Nephron progenitor cell (in vitro differentiated cells): ENCODE measurements at regions not wholly inside any gene's neighbourhood (a gene's known extent, or its start where the extent isn't known, plus 50 kb on each side); places are given as distances from the start of the nearest gene placed in this dataset.
"Not testable (repeated sequence)": the region's sequence is repeated elsewhere in the genome, so short reads cannot be mapped to it uniquely, and the experiment has no call there.

Experiments used
- DNase-seq: peaks from one replicate; pipeline ENCODE4 v3.0.0; 2021
- H3K27ac Mint-ChIP-seq: 2 replicates; pipeline ENCODE4 v1.8.0; 2021; ENCODE audit warnings: mild to moderate bottlenecking, moderate library complexity, mixed read lengths
- H3K27me3 Mint-ChIP-seq: 2 replicates; pipeline ENCODE4 v1.8.0; 2021; ENCODE audit warnings: mild to moderate bottlenecking, low read depth, mixed read lengths; ENCODE audit not compliant: poor library complexity
- H3K36me3 Mint-ChIP-seq: 2 replicates; pipeline ENCODE4 v1.8.0; 2021; ENCODE audit warnings: low read depth, mixed read lengths
- H3K4me1 Mint-ChIP-seq: 2 replicates; pipeline ENCODE4 v1.8.0; 2021; ENCODE audit warnings: mixed read lengths
- H3K4me3 Mint-ChIP-seq: 2 replicates; pipeline ENCODE4 v1.8.0; 2021; ENCODE audit warnings: mild to moderate bottlenecking, moderate library complexity, mixed read lengths
- H3K9me3 Mint-ChIP-seq: 2 replicates; pipeline ENCODE4 v1.8.0; 2021; ENCODE audit warnings: mild to moderate bottlenecking, moderate library complexity, mixed read lengths
- TF ChIP-seq, protein P1 (sequence below): fragments of 200-600 bp; sonication (generic); IDR thresholded peaks from 2 replicates; pipeline ENCODE4 v1.5.0; 2021; ENCODE audit warnings: antibody characterized with exemption

DNA sequence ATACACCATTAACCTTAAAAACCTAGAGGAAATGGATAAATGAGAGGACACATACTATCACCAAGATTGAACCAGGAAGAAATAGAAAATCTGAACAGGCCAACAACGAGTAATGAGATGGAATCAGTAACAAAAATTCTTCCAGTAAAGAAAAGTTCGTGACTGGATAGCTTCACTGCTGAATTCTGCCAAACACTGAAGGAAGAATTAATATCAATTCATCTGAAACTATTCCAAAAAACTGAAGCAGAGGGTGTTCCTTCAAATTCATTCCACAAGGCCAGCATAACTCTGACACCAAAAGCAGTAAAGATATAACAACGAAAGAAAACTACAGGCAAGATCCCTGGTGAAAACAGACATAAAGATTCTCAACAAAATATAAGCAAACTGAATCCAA is 195.8 kb upstream of the GPR149 start:
- TF ChIP-seq, protein P1, sequence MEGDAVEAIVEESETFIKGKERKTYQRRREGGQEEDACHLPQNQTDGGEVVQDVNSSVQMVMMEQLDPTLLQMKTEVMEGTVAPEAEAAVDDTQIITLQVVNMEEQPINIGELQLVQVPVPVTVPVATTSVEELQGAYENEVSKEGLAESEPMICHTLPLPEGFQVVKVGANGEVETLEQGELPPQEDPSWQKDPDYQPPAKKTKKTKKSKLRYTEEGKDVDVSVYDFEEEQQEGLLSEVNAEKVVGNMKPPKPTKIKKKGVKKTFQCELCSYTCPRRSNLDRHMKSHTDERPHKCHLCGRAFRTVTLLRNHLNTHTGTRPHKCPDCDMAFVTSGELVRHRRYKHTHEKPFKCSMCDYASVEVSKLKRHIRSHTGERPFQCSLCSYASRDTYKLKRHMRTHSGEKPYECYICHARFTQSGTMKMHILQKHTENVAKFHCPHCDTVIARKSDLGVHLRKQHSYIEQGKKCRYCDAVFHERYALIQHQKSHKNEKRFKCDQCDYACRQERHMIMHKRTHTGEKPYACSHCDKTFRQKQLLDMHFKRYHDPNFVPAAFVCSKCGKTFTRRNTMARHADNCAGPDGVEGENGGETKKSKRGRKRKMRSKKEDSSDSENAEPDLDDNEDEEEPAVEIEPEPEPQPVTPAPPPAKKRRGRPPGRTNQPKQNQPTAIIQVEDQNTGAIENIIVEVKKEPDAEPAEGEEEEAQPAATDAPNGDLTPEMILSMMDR: no peak
- H3K27me3 Mint-ChIP-seq: no peaks in the 10 kb centered on the region
- DNase-seq: no peak
- H3K36me3 Mint-ChIP-seq: no peaks in the 10 kb centered on the region
- no peaks in the 10 kb centered on the region for H3K4me1 Mint-ChIP-seq
- no peak overlapping the region for H3K27ac Mint-ChIP-seq
- no peak overlapping the region for H3K4me3 Mint-ChIP-seq
- H3K9me3 Mint-ChIP-seq: peaks cover 28% of the 10 kb centered on the region

DNA sequence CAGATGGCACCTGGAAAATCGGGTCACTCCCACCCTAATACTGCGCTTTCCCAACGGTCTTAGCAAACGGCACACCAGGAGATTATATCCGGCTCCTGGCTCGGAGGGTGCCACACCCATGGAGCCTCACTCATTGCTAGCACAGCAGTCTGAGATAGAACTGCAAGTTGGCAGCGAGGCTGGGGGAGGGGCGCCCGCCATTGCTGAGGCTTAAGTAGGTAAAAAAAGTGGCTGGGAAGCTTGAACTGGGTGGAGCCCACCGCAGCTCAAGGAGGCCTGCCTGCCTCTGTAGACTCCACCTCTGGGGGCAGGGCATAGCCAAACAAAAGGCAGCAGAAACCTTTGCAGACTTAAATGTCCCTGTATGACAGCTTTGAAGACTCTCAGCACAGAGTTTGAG is 189.6 kb upstream of the GPR149 start:
- not testable (repeated sequence) for H3K27me3 Mint-ChIP-seq, DNase-seq, H3K4me1 Mint-ChIP-seq, H3K27ac Mint-ChIP-seq, H3K36me3 Mint-ChIP-seq, H3K4me3 Mint-ChIP-seq
- peaks cover 44% of the 10 kb centered on the region for H3K9me3 Mint-ChIP-seq

DNA sequence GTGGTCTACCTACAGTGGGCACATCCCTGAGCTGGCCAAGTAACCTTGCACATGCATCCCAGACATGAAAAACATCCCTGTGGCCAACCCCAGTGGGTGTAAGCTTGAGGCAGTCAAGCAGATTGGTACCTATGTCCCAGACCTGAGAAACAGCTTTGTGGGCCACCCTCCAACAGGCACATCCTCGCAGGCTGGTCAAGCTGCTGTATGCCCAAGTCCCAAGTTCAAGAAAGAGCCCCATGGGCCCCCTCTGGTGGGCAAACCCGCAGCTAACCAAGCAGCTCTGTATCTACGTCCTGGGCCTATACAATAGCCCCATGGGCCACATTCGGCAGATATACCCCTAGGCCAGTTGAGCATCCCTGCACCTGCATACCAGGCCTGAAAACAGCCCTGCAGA is 186.3 kb upstream of the GPR149 start:
- Mint-ChIP-seq H3K4me3 (no peak overlapping the region), H3K27me3 (peaks cover 3% of the 10 kb centered on the region), H3K36me3 (no peaks in the 10 kb centered on the region), H3K27ac (no peak overlapping the region), H3K9me3 (peaks cover 31% of the 10 kb centered on the region), H3K4me1 (no peaks in the 10 kb centered on the region)
- DNase-seq: no peak
- TF ChIP-seq, protein P1: no peak

DNA sequence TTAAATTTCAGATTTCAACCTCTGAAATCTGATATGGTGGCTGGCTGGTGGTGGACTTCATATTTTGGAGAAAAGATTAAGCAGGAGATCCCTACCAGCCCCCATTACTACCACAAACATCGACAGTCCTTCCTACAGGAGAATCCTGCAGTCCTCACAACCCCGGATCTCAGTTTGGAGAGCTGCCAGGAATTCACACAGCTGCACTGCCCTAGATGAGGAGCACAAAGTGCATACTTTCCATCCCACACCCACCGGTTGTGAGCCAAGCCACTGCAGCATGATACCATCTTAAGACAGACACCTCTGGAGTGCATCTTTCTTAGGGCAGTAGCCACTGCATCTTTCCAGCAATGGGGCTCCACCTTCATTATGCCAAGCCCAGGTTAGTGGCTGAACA is 185.5 kb upstream of the GPR149 start:
- DNase-seq: no peak
- no peaks in the 10 kb centered on the region for H3K36me3 Mint-ChIP-seq
- peaks cover 3% of the 10 kb centered on the region for H3K27me3 Mint-ChIP-seq

DNA sequence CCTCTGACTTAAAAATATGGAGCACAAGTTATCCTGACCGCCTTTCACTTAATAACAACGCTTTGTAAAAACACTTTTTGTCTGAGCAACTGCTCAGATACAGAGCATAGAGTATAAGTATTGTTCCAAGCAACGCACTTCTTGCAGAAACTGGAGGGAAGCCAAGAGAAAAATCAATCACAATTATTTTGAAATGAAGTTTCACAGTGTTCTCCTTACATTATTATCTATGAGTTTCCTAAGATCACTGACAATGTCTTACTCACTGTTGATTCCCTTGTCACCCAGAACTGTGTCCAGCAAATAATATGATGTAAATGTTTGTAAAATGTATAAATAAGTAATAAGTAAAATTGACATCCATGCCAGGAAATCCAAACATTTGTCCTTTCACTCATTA is 184.6 kb upstream of the GPR149 start:
- no peak overlapping the region for H3K27ac Mint-ChIP-seq
- H3K4me1 Mint-ChIP-seq: no peaks in the 10 kb centered on the region
- H3K9me3 Mint-ChIP-seq: peaks cover 18% of the 10 kb centered on the region
- H3K36me3 Mint-ChIP-seq: no peaks in the 10 kb centered on the region
- no peak overlapping the region for H3K4me3 Mint-ChIP-seq
- DNase-seq: no peak
- TF ChIP-seq, protein P1: no peak
- H3K27me3 Mint-ChIP-seq: no peaks in the 10 kb centered on the region

More for the DNA sequence above, 185.5 kb upstream of the GPR149 start:
- no peak overlapping the region for H3K4me3 Mint-ChIP-seq
- H3K27ac Mint-ChIP-seq: no peak overlapping the region
- TF ChIP-seq, protein P1: no peak
- H3K9me3 Mint-ChIP-seq: peaks cover 25% of the 10 kb centered on the region
- H3K4me1 Mint-ChIP-seq: no peaks in the 10 kb centered on the region

DNA sequence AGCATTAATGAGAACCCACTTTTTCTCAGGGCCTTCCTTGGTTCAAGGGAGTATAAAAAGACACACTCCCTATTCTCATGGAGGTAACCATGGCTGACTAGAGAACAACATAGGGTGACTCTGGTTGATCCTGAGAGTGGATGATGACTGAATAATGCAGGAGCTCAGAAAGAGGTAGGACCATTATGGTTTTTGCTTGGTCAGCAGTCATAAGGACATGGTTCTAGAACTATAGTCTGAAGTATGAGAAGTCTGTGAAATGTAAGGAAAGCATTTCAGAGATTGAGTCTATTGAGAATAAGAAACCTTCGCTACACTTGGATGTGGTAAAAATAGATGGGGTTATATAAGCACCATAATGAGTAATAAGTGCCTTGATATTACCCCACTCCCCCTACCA is 184.1 kb upstream of the GPR149 start:
- DNase-seq: no peak
- peaks cover 15% of the 10 kb centered on the region for H3K9me3 Mint-ChIP-seq
- no peaks in the 10 kb centered on the region for H3K27me3 Mint-ChIP-seq
- TF ChIP-seq, protein P1: no peak
- H3K36me3 Mint-ChIP-seq: no peaks in the 10 kb centered on the region
- H3K4me1 Mint-ChIP-seq: no peaks in the 10 kb centered on the region
- H3K4me3 Mint-ChIP-seq: no peak overlapping the region
- no peak overlapping the region for H3K27ac Mint-ChIP-seq
